ENCODE measurements at regions not wholly inside any gene's neighbourhood (a gene's known extent, or its start where the extent isn't known, plus 50 kb on each side); places are given as distances from the start of the nearest gene placed in this dataset.

DNA sequence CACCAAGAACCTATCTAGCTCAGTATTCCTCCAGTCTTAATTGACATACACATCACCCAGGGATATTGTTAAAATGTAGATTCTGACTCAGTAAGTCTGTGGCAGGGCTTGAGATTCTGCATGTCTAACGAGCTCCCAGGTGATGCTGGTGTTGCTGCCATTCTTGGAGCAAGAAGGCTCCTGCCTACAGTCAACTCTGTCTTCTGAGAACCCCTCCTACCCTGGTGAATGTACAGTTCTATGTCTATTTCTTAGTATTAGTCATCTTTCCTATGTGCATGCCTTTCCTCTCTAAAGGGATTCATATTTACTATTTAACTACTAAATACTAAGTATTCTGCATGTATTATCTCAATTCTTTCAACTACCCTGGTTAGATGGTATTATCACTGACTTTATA is 268.7 kb downstream of the EDEM1 start:
- TF ChIP-seq, protein P1, sequence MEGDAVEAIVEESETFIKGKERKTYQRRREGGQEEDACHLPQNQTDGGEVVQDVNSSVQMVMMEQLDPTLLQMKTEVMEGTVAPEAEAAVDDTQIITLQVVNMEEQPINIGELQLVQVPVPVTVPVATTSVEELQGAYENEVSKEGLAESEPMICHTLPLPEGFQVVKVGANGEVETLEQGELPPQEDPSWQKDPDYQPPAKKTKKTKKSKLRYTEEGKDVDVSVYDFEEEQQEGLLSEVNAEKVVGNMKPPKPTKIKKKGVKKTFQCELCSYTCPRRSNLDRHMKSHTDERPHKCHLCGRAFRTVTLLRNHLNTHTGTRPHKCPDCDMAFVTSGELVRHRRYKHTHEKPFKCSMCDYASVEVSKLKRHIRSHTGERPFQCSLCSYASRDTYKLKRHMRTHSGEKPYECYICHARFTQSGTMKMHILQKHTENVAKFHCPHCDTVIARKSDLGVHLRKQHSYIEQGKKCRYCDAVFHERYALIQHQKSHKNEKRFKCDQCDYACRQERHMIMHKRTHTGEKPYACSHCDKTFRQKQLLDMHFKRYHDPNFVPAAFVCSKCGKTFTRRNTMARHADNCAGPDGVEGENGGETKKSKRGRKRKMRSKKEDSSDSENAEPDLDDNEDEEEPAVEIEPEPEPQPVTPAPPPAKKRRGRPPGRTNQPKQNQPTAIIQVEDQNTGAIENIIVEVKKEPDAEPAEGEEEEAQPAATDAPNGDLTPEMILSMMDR (IDR thresholded peaks at IDR 0.05): no peak
- no peak for TF ChIP-seq POLR2A (IDR thresholded peaks at IDR 0.05)
